Adrenal gland (tissue), 9 donors: ENCODE measurements at regions not wholly inside any gene's neighbourhood (a gene's known extent, or its start where the extent isn't known, plus 50 kb on each side); places are given as distances from the start of the nearest gene placed in this dataset.

ENCODE experiments used
- DNase-seq, 7 donors: peaks; one replicate each; pipeline ENCODE4 v3.0.0-alpha.2; 2019 to 2020
- H3K27ac ChIP-seq, 5 donors: fragments of 200-600 bp; sonication (generic) in 4 of 5; 1 replicate in 3 of 5; 2 replicates in 2 of 5; pipeline versions ENCODE4 v1.5.1 to v1.8.0; 2016 to 2020; ENCODE audit warnings: mild to moderate bottlenecking in 1 of 5
- H3K27me3 ChIP-seq: fragments of 200-600 bp; 2 replicates; pipeline ENCODE4 v1.8.0; 2021
- H3K36me3 ChIP-seq, 2 donors: fragments of 200-600 bp; replicated peaks in 1 of 2; 1 replicate in 1 of 2; 2 replicates in 1 of 2; pipeline versions ENCODE4 v1.5.1 to v1.8.0; 2018 to 2022
- H3K4me1 ChIP-seq, 2 donors: fragments of 200-600 bp; replicated peaks in 1 of 2; 1 replicate in 1 of 2; 2 replicates in 1 of 2; pipeline versions ENCODE4 v1.5.1 to v1.8.0; 2018 to 2021
- H3K4me3 ChIP-seq, 4 donors: fragments of 200-600 bp; sonication (generic) in 3 of 4; one replicate each; pipeline ENCODE4 v1.5.1; 2016 to 2018
- H3K9me3 ChIP-seq, 3 donors: fragments of 200-600 bp; sonication (generic) in 1 of 3; replicated peaks in 1 of 3; 1 replicate in 2 of 3; 2 replicates in 1 of 3; pipeline versions ENCODE4 v1.5.1 to v1.8.0; 2016 to 2021
- POLR2A ChIP-seq, 2 donors: fragments of 450-650 bp; IDR thresholded peaks; one replicate each; pipeline ENCODE4 v1.6.1; 2017; ENCODE audit warnings: antibody characterized with exemption in 2 of 2, mild to moderate bottlenecking in 2 of 2, moderate library complexity in 1 of 2
- WGBS, 4 donors: extraction: QIAGEN DNeasy Blood & Tissue Kit in 2 of 4; methylation state at CpG; one replicate each; pipeline versions ENCODE4 v1.1.5 to v1.1.7; 2013 to 2017; 5-methylcytosine and 5-hydroxymethylcytosine counted together
- intact Hi-C, 2 donors: fragments of 100-400 bp; cut with DNase I; formaldehyde crosslinking; loops; one replicate each; pipeline versions ENCODE4 v1.14.1 to v1.15.0; 2022 to 2023
- TF ChIP-seq, protein P1 (sequence below), 6 experiments: fragments of 450-650 bp in 4 of 6; fragments of 200-600 bp in 2 of 6; sonication (generic) in 1 of 6; IDR thresholded peaks; 1 replicate in 5 of 6; 2 replicates in 1 of 6; pipeline versions ENCODE4 v1.5.1 to v1.8.0; 2016 to 2021; ENCODE audit warnings: antibody characterized with exemption in 6 of 6, mild to moderate bottlenecking in 2 of 6, moderate library complexity in 1 of 6
- donor health status: healthy with polysubstance abuse.
- donor health status: Bipolar disorder and iron deficiency.
- donor health status: DM: yes; HTN: yes; CAD: no.
- donor health status: DM: no; HTN: no; CAD: no.
- donor health status: DM: no; HTN: no; CAD: no.

DNA sequence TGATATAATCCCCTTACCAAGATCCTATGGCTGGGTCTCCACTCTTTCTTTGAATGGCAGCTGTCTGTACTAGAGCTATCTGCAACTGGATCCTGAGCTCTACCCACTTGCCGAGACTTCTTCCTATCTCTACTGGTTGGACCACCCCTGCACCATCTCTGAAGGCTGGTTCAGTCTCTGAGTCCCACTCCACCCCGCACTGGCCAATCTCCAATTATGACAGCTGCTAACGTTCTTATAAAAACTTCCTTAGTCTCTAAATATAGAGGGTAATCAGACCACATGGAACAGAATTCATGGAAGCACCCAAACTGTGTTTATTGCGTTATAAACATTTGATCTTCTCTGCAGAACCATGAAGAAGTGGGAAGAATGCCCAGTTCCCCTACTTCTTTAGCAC, 186.6 kb upstream of the EEA1 start:
- 61 to 82% (median 64%) methylated on average over 4 of the region's 4 CpGs for WGBS, 4 donors
- Histone ChIP-seq H3K4me1 (peaks cover 0 to 9% of the 10 kb centered on the region in 2 donors), H3K27me3 (no peaks in the 10 kb centered on the region), H3K4me3 (no peak overlapping the region), H3K27ac (no peak overlapping the region), H3K9me3 (no peaks in the 10 kb centered on the region), H3K36me3 (no peaks in the 10 kb centered on the region)
- intact Hi-C loops: no loop called here
- DNase-seq: no peak
- TF ChIP-seq, protein P1, sequence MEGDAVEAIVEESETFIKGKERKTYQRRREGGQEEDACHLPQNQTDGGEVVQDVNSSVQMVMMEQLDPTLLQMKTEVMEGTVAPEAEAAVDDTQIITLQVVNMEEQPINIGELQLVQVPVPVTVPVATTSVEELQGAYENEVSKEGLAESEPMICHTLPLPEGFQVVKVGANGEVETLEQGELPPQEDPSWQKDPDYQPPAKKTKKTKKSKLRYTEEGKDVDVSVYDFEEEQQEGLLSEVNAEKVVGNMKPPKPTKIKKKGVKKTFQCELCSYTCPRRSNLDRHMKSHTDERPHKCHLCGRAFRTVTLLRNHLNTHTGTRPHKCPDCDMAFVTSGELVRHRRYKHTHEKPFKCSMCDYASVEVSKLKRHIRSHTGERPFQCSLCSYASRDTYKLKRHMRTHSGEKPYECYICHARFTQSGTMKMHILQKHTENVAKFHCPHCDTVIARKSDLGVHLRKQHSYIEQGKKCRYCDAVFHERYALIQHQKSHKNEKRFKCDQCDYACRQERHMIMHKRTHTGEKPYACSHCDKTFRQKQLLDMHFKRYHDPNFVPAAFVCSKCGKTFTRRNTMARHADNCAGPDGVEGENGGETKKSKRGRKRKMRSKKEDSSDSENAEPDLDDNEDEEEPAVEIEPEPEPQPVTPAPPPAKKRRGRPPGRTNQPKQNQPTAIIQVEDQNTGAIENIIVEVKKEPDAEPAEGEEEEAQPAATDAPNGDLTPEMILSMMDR (IDR thresholded peaks at IDR 0.05): no peak
- no peak for TF ChIP-seq POLR2A (IDR thresholded peaks at IDR 0.05)

DNA sequence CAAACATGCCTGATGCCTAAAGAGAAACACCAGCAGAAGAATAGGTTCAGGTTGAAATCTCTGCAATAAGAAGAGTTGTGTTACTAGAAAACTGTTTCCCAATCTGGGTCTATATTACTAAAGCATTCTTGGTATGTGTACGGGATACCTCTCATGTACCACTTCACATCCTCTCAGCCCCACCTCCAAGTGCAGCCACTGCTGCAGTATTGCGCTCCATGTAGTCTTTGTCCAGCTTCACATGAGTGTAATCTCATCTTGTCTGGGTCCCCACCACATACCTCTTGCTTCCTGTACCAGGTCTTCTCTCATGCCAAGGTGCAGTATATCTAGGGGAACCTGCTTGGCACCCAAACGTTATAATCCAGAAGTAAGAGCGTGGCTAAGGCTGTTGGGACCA, 187.5 kb upstream of the EEA1 start:
- peaks cover 0 to 9% of the 10 kb centered on the region in 2 donors for H3K4me1 ChIP-seq
- intact Hi-C loops: no loop called here
- TF ChIP-seq, protein P1 (IDR thresholded peaks at IDR 0.05): no peak
- TF ChIP-seq POLR2A (IDR thresholded peaks at IDR 0.05): no peak
- H3K27me3 ChIP-seq: no peaks in the 10 kb centered on the region
- WGBS, 4 donors: 93 to 98% (median 94%) methylated on average over 4 of the region's 4 CpGs
- no peak overlapping the region for H3K27ac ChIP-seq
- no peak for DNase-seq
- no peaks in the 10 kb centered on the region for H3K9me3 ChIP-seq
- no peak overlapping the region for H3K4me3 ChIP-seq
- H3K36me3 ChIP-seq: no peaks in the 10 kb centered on the region

DNA sequence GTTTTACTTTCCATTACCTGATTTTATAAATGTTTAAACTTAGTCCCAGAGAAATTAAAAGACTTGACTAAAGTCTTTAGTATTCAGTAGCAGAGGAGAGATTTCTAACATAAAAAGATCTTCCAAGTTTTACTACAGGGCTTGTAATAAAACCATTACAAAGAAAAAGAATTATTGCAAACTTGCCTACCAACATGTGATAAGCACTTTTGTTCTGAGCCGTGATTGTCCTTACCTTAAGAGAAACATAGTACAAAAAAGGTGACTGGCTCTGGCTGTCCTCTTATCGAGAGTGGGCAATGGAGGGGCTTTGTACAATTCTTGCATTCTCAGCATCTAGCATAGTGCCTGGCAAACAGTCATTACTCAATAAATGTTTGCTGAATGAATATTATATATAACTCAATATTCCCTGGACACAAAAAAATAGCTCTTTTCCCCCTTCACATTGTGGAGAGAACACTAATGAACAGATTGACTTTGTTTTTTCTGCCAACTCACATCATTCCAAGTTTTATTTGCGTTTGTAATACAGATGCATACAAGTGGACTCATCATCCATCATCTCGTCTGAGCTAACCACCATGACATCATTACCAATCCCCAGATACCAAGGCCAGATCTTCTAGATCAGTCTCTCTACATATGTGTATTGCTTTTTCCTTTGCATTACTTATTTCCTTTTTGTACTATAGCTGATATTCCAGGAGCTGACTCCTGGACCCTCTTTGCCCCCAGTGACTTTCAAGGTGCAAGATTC, 192.8 kb upstream of the EEA1 start:
- H3K27ac ChIP-seq: peak overlapping the region in 2 of 5 donors; percentile 0 to 10
- intact Hi-C loops: no loop called here
- no peak for TF ChIP-seq POLR2A (IDR thresholded peaks at IDR 0.05)
- TF ChIP-seq, protein P1 (IDR thresholded peaks at IDR 0.05): no peak

DNA sequence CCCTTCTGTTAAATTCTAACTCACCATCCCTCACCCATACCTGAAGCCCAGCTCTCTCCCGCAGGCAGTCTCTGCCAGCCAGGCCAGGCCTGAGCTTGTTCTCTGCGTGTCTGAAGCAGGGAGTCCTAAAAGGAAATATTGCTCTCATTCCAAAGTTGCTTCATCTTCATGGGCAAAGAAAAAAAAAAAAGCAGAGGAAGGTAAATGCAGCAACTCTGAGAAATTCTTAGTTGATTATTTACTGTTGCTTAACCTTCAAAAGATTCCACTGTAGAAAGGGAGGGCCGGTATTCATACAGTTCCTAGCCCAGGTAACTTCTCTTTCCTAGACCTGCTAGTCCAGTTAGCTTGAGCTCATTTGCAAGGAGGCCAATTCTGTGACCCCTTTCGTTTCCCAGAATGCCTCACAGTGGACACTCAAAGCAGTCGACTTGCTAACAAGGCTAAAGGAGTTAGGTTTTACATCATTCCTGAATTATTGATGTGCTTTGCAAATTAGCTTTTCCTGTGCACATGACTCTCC, 193.5 kb upstream of the EEA1 start:
- WGBS, 4 donors: 42 to 47% (median 46%) methylated on average over 5 of the region's 5 CpGs
- H3K36me3 ChIP-seq: no peaks in the 10 kb centered on the region
- intact Hi-C loops: no loop called here

More for the DNA sequence above, 192.8 kb upstream of the EEA1 start:
- no peaks in the 10 kb centered on the region for H3K36me3 ChIP-seq
- no peaks in the 10 kb centered on the region for H3K9me3 ChIP-seq
- WGBS, 4 donors: 59 to 73% (median 65%) methylated on average over 4 of the region's 4 CpGs
- H3K4me1 ChIP-seq: peaks cover 0 to 6% of the 10 kb centered on the region in 2 donors
- no peak for DNase-seq
- no peak overlapping the region for H3K4me3 ChIP-seq
- no peaks in the 10 kb centered on the region for H3K27me3 ChIP-seq

More for the DNA sequence above, 193.5 kb upstream of the EEA1 start:
- Histone ChIP-seq H3K4me1 (peaks cover 0 to 6% of the 10 kb centered on the region in 2 donors), H3K27me3 (no peaks in the 10 kb centered on the region), H3K9me3 (no peaks in the 10 kb centered on the region), H3K27ac (peak overlapping the region in 2 of 5 donors; percentile 0 to 10), H3K4me3 (no peak overlapping the region)
- TF ChIP-seq POLR2A (IDR thresholded peaks at IDR 0.05): no peak
- TF ChIP-seq, protein P1 (IDR thresholded peaks at IDR 0.05): no peak
- DNase-seq: no peak
